HG03442 (cell line): ENCODE measurements at regions not wholly inside any gene's neighbourhood (a gene's known extent, or its start where the extent isn't known, plus 50 kb on each side); places are given as distances from the start of the nearest gene placed in this dataset.

Experiments
- ATAC-seq: cut with Tn5 transposase; IDR thresholded peaks from one replicate; pipeline ENCODE4 v1.9.1; 2021; ENCODE audit warnings: mild to moderate bottlenecking, moderate library complexity; ENCODE audit not compliant: unreplicated experiment

DNA sequence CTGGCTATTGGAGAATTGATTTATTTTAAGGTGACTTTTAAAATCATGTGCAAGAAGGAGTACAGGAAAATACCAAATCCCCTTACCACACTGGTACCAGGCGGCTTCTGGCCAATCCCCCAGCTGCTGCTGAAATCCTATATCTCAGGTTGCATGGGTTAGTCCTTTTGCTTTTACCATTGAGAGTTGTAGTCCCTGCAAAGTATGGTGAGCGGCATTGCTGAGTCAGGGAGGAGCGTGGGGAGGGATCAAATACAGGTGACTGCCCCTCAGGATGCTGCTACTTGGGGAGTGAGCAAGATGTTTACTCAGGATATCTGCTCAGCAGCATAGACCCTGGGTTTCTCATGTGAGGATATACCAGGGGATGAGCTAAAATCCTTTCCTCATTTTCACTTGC lies 131.9 kb upstream of the STAC start:
- no peak for ATAC-seq

DNA sequence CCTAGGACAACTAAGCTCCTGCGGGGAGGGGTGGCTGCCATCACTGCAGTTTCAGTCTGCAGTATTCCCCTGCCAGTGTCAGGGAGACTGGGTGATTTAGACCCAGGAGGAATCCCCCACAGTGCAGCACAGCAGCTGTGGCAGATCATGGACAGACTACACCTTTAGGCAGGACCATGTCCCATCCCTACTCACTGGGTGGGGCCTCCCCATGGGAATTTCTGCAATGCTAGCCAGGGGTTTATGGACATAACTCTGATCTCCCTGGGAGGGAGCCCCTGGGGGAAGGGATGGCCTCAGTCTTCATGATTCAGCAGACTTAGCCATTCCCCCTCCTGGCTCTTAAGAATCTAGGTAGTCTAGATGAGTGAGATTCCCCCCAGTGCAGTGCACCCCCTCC lies 130.1 kb upstream of the STAC start:
- ATAC-seq: no peak

DNA sequence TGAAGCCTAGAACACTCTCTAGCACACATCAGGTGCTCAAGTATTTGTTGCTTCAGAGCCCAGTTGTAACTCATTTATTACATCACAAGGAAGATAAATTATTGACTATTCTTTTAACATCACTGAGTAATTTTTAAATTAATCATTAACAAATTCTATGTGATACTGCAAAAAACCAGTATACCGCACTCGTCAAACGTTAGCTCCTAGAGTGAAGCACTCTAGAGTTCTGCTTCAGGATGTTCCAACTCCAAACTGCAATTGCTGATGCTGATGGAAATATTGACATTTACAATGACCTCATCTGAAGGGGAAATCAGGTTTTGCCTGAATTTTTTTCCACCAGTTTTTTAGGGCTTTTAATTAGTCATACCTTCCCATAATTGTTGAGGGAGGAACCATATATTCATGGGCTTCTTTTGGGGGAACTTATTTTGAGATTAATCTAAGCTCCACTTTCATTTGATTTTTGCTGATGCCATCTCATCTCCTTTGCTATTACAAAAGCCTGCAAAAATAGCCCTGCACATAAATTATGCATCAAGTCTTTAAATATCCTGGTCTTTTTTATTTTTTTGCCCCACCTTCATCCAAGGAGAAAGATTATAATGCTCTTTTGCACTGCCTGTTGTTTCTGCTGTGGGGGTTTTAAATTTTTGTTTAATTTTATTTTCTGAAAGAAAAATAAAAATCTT lies 123.0 kb upstream of the STAC start:
- ATAC-seq: no peak

DNA sequence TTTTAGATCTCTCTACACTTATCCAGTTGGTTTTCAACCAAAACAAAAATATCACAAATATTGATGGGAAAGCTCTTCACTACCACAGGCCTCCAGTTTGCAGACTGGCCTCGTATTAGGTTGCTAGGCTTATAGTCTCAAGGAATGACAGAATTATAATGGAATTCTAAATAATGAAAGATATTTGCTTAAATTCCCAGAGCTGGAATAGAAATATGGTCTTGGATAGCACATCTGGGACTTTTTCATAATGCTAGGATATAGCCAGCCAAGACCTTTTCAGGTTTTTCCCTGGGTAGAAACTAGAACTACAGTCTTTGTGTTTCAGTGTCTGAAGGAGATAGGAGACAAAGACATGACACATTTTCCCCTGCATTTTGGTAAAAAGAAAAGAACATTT lies 121.9 kb upstream of the STAC start:
- ATAC-seq: no peak

DNA sequence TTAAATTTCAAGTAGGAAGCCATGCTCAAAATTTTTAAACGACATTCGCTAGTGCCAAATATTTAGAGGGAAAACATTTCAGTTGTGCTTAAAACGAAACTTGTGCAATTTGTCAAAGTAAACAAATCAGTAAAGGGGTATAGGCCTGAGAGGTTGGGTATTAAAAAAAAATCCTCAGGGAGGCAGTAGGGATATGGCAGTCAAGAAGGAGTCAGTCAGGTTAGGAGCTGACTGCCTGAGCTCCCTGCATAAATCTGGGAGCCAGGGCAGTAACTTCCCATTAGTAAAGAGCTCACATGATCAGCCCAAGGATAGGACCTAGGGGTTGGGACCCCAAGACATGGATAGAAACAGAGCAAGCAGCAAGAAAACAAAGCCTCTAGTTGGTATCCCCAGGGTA lies 120.7 kb upstream of the STAC start:
- no peak for ATAC-seq

GRCh38 chr3:36269274-36269673 lies 111.0 kb upstream of the STAC start:
- no peak for ATAC-seq

- no peak for ATAC-seq
Observed at GRCh38 chr3:36282766-36283165, 97.5 kb upstream of the STAC start.

- ATAC-seq: no peak
Observed at GRCh38 chr3:36295296-36295695, 85.0 kb upstream of the STAC start.

DNA sequence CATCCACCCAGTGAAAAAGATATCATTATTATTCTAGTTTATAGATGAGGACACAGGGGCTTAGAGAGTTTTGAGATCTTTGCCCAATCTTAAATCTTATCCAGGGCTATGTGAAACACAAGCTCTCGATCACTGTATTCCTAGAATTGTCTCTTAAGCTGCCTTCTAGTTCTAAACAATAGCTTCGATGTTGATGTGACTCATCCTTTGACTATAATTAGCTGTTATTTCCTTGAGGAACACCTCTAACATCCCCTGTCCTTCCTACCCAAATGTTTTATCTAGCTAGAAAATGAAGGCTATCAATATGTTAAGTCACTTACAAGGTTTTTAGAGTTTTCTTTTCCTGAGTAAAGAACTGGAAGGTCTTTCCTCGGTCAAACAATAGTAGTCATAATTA lies 83.1 kb upstream of the STAC start:
- ATAC-seq: no peak

DNA sequence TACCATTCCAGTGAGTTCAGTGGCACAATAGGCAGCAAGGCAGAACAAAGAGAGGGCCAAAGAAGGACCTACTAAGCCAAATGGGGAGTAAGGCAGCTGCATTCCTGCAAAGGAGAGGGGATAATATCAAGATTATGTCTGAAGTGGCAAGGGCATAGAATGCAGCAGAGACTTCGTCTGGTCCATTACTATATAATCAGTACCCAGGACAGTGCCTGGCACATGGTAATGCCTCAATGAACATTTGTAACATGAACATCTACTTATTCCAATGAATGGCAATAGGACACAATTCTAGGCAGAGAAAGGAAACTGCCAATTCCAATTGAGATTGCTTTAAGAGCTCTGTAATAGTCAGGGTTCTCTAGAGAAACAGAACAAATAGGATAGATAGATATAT lies 82.1 kb upstream of the STAC start:
- ATAC-seq: no peak

- no peak for ATAC-seq
Observed at GRCh38 chr3:36302158-36302509, 78.2 kb upstream of the STAC start.

DNA sequence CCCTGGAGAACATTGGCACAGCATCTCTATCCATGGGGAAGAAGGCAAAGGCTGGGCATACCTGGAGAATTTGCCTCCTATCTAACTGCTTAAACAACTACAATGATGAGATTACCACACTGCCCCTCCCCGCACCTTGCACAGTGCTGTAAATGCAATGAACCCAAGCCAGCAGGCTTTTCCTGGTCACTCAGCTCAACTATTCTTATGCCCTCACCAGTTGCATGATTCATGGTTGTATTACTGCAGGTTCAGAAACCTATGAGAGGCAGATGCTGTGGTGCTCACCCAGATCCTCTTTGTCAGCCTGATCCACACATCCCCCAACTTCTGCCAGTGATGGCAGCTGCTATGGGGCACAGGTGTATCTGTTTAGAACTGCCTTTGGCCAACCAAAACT lies 77.7 kb upstream of the STAC start:
- no peak for ATAC-seq

DNA sequence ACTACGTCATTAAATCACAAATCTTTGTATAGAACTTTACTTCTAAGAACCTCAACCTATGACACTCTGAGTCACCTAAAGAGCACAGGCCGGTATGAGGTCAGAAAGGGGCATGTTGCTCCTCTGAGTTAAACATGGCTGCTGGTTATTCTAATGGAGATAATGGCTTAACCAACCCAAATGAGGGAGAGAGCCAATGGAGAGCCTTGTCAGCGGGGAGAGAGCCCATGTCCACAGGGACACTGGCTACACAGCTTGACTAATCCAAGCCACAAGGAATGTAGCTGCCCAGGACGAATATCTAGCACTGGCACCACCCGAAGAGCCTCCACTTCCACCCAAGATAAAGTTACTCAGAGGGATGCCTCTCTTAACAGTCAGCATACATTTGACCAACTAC lies 77.0 kb upstream of the STAC start:
- ATAC-seq: no peak

DNA sequence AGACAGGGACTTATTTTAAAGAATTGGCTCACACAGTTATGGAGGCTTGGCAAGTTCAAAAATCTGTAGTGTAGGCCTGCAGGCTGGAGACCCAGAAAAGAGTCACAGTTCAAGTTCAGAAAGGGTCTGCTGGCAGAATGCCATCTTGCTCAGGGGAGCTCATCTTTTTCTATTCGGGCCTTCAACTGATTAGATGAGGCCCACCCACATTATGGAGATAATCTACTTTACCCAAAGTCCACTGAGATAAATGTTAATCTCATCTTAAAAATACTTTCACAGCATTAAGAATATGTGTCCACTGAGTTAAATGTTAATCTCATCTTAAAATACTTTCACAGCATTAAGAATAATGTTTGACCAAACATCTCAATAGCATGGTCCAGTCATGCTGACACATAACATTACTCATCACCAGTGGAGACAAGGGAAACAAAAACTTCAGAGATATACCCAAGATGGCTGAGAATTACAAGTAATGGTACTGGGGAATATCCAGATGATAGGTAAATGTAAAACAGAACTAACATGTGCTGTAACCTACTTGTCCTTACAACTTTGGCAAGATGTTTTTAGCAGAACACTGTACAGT lies 74.3 kb upstream of the STAC start:
- no peak for ATAC-seq

DNA sequence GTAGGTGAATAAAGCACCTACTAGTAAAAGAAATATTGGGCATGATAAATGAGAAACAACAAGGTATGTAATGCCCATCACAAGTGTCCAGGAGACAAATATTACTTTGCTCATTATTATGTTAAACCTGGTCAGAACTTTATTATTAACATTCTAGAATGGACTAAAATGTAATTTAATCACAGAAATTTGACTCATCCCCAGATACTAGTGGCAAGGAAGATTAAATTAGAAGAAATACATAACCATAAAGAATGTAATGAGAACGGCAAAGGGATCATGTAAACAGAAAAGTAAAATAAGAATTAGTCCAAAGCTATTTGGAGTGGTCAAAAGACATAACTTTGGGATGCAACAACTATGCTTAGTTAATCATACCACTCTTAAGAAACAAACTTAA lies 71.2 kb upstream of the STAC start:
- no peak for ATAC-seq

DNA sequence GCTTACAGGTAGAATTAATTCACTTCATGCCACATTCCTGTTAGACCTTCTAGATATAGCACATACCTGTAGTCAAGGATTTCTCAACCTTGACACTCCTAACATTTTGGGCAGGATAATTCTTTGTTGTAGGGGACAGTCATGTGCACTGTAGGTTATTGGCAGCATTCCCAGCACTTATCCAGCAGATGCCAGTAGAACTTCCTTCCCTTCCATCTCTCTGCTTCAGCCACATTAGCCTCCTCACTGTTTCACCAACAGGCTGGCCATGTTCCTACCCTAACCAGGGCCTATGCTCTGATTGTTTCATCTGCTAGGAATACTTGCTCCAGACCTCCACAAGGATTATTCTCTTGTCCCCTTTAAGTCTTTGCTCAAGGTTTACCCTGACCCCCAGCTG lies 68.0 kb upstream of the STAC start:
- no peak for ATAC-seq

GRCh38 chr3:36317915-36318314 lies 62.4 kb upstream of the STAC start:
- ATAC-seq: peak; percentile 91

DNA sequence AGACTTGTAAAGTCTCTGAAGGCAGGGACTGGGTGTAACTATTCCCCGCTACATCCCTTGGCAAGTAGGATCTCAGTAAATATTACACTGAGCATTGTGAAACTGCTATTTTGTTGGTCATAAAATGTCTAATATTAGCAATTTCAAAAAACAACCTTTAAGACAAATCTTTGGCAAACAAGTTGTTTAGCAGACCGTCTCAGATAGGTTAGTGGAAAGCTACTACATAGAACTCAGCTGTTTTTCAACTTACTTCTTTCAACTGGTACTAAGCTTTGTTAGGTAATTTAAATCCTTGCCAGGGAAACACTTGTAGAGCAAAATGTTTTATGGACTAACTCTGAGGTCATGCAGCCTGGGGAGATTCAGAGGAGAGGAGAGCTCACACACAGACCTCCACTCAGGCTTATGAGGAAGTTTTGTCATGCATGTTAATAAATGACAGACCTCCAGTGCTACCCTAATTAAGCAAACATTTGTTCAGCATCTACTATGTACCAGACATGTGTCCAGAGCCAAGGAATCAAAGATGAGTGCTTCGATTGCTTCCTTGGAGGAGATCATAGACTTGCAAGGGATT lies 61.6 kb upstream of the STAC start:
- ATAC-seq: no peak

- ATAC-seq: no peak
Observed at GRCh38 chr3:36319680-36320079, 60.6 kb upstream of the STAC start.
